ENCODE measurements at regions not wholly inside any gene's neighbourhood (a gene's known extent, or its start where the extent isn't known, plus 50 kb on each side); places are given as distances from the start of the nearest gene placed in this dataset.

DNA sequence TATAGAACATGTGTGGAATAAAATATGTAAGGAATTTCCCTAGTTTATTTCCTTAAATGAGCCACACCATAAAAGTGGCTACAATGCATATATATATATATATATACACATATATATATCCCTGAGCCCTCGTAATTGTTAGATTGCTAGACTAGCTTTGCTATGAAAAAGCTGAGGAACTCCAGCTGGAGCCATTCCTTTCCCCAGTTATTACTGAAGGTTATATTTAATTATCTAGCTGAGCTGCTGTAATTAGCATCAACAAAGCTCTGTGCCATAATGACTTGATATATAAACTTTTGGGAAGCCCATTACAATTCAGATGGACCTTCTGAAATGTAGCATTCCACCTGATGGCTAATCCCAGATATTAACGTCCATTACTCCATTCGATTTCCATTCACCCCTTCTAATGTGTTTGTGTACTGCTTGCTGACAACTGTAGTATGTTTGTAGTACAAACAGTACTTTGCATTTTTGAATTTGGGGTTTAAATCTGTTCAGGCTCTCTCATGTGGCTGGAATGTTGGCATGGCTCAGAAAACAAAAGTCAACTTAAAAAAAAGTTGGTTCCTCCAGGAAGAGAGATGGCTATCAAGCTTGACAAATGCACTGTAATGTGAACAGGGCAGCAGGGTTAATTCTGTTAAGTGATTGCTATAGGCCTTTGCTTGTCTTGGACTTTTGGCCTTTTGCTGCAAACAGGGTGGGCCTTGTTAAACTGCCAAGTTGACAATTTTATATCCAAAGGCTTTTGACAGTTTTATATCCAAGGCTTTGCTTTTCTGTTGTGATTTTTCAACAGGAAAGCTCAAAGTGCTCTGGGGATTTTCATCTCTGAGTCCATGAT, 170.0 kb downstream of the LTN1 start:
- Histone ChIP-seq H3K4me3 (ENCODE audit: low read length in 2 of 2) (no peak overlapping the region), H3K27me3 (ENCODE audit: control insufficient read depth in 1 of 2, insufficient read depth in 2 of 2, low read length in 1 of 2) (no peaks in the 10 kb centered on the region), H3K36me3 (ENCODE audit: control insufficient read depth in 1 of 2, insufficient read depth in 2 of 2, low read length in 1 of 2) (no peaks in the 10 kb centered on the region), H3K9me3 (ENCODE audit: control insufficient read depth, low read length) (no peaks in the 10 kb centered on the region), H3K27ac (ENCODE audit: low read depth in 1 of 2, low read length in 2 of 2) (peak overlapping the region; percentile 79 to 94), H3K4me1 (ENCODE audit: control insufficient read depth in 1 of 2, insufficient read depth in 2 of 2, low read length in 2 of 2) (peaks cover 2 to 6% of the 10 kb centered on the region in 2 donors)
- WGBS, 2 donors, result 19 to 21% methylated on average over 3 of the region's 3 CpGs
- ATAC-seq (ENCODE audit: low FRiP score) (peak; percentile 77), DNase-seq (no peak)
- intact Hi-C loops (cut with DNase I), result loop anchor here in 1 of 2 donors (5.0 to 10.0 kb wide), 2 partner anchors 52 to 75 kb away; no protein-coding TSS in a partner anchor

DNA sequence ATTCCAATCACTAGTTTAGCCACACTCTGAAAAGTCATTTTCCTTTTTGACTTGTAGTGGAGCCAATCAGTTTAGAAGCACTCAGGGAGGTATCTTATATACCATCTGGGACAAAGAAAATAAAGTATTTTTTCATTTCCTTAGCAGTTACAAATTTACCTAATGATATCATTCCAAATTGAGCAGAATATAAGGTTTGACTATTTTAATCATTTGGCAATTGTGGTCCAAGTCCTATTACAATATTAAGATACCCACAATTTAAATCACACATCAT, 170.6 kb downstream of the LTN1 start:
- no peaks in the 10 kb centered on the region for H3K9me3 ChIP-seq (ENCODE audit: control insufficient read depth, low read length)
- DNase-seq, result no peak
- H3K4me3 ChIP-seq (ENCODE audit: low read length in 2 of 2), result no peak overlapping the region
- no peaks in the 10 kb centered on the region for H3K27me3 ChIP-seq (ENCODE audit: control insufficient read depth in 1 of 2, insufficient read depth in 2 of 2, low read length in 1 of 2)
- no peaks in the 10 kb centered on the region for H3K36me3 ChIP-seq (ENCODE audit: control insufficient read depth in 1 of 2, insufficient read depth in 2 of 2, low read length in 1 of 2)
- intact Hi-C loops (cut with DNase I), result loop anchor here in 1 of 2 donors (5.0 to 10.0 kb wide), 2 partner anchors 53 to 75 kb away; no protein-coding TSS in a partner anchor
- no peak overlapping the region for H3K27ac ChIP-seq (ENCODE audit: low read depth in 1 of 2, low read length in 2 of 2)
- peaks cover 2 to 6% of the 10 kb centered on the region in 2 donors for H3K4me1 ChIP-seq (ENCODE audit: control insufficient read depth in 1 of 2, insufficient read depth in 2 of 2, low read length in 2 of 2)
- ATAC-seq (ENCODE audit: low FRiP score), result no peak

DNA sequence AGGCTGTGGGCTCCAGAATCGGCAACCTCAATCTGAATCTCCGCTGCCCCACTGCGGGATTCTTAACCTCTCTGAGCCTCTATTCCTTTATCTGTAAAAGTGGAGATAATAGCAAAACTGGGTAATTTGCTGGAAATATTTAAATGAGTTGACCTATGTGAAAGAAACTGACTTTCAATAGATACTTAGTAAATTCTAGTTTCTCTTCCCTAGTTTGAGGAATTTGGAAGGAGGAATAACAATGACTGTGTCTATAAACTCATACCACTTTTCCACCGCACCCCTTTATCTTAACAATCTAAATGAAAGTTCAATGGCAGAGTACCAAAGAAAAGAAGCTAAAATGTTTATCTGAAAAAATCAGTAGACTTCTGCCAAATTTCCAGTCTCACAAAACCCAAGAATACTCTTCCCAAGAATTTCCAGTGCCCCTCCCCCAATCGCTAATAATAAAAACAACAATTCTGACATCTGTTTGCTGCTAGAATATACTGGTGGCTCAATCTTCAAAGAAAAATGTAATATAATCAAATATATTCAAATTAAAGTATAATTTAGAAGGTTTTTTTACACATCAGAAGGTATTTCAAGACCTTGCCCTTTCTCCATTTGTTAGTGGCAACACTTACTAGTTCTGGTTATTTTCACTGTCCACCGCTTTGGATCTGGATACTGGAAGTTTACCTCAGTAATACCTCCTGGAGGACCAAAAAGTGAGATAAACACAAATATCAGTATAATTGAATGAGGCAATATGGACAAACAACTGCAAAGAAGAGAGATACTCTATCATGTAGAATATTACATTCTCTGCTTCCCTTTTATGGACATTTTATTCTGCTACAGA, 171.2 kb downstream of the LTN1 start:
- ATAC-seq (ENCODE audit: low FRiP score), result no peak
- no peak for DNase-seq
- H3K36me3 ChIP-seq (ENCODE audit: control insufficient read depth in 1 of 2, insufficient read depth in 2 of 2, low read length in 1 of 2), result no peaks in the 10 kb centered on the region
- WGBS, 2 donors, result 26 to 32% methylated on average over 6 of the region's 6 CpGs
- peak overlapping the region; percentile 30 to 99 for H3K27ac ChIP-seq (ENCODE audit: low read depth in 1 of 2, low read length in 2 of 2)
- H3K4me3 ChIP-seq (ENCODE audit: low read length in 2 of 2), result no peak overlapping the region
- no peaks in the 10 kb centered on the region for H3K9me3 ChIP-seq (ENCODE audit: control insufficient read depth, low read length)
- H3K4me1 ChIP-seq (ENCODE audit: control insufficient read depth in 1 of 2, insufficient read depth in 2 of 2, low read length in 2 of 2), result peaks cover 2 to 6% of the 10 kb centered on the region in 2 donors
- no peaks in the 10 kb centered on the region for H3K27me3 ChIP-seq (ENCODE audit: control insufficient read depth in 1 of 2, insufficient read depth in 2 of 2, low read length in 1 of 2)
- intact Hi-C loops (cut with DNase I), result loop anchor here (1.0 to 10.0 kb wide), 3 partner anchors 15 to 76 kb away; no protein-coding TSS in a partner anchor

- H3K27ac ChIP-seq (ENCODE audit: low read depth in 1 of 2, low read length in 2 of 2), result peak overlapping the region in 1 of 2 donors; percentile 59
- WGBS, 2 donors, result 57 to 59% methylated on average over 4 of the region's 4 CpGs
These were observed 173.9 kb downstream of the LTN1 start for GRCh38 chr21:28818663-28819278.

DNA sequence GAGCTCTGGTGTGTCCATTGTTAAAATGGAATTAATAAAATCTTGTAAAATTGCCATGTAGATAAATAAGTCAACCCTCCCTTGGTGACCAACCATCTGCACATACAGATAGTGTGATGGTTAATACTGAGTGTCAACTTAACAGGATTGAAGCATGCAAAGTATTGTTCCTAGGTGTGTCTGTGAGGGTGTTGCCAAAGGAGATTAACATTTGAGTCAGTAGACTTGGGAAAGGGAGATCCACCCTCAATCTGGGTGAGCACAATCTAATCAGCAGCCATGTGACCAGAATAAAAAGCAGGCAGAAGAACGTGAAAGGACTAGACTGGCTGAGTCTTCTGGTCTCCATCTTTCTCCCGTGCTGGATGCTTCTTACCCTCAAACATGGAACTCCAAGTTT, 174.8 kb downstream of the LTN1 start:
- intact Hi-C loops (cut with DNase I), result no loop called here
- H3K9me3 ChIP-seq (ENCODE audit: control insufficient read depth, low read length), result no peaks in the 10 kb centered on the region
- no peak for DNase-seq
- H3K36me3 ChIP-seq (ENCODE audit: control insufficient read depth in 1 of 2, insufficient read depth in 2 of 2, low read length in 1 of 2), result no peaks in the 10 kb centered on the region
- no peak overlapping the region for H3K27ac ChIP-seq (ENCODE audit: low read depth in 1 of 2, low read length in 2 of 2)
- ATAC-seq (ENCODE audit: low FRiP score), result no peak
- peaks cover 0 to 2% of the 10 kb centered on the region in 2 donors for H3K4me1 ChIP-seq (ENCODE audit: control insufficient read depth in 1 of 2, insufficient read depth in 2 of 2, low read length in 2 of 2)
- WGBS, 2 donors, result 97 to 98% methylated on average over 2 of the region's 2 CpGs
- H3K27me3 ChIP-seq (ENCODE audit: control insufficient read depth in 1 of 2, insufficient read depth in 2 of 2, low read length in 1 of 2), result no peaks in the 10 kb centered on the region
- H3K4me3 ChIP-seq (ENCODE audit: low read length in 2 of 2), result no peak overlapping the region

More at GRCh38 chr21:28818663-28819278, 173.9 kb downstream of the LTN1 start:
- Histone ChIP-seq H3K4me3 (ENCODE audit: low read length in 2 of 2) (no peak overlapping the region), H3K36me3 (ENCODE audit: control insufficient read depth in 1 of 2, insufficient read depth in 2 of 2, low read length in 1 of 2) (no peaks in the 10 kb centered on the region), H3K27me3 (ENCODE audit: control insufficient read depth in 1 of 2, insufficient read depth in 2 of 2, low read length in 1 of 2) (no peaks in the 10 kb centered on the region), H3K4me1 (ENCODE audit: control insufficient read depth in 1 of 2, insufficient read depth in 2 of 2, low read length in 2 of 2) (peaks cover 2 to 3% of the 10 kb centered on the region in 2 donors), H3K9me3 (ENCODE audit: control insufficient read depth, low read length) (no peaks in the 10 kb centered on the region)
- ATAC-seq (ENCODE audit: low FRiP score), result no peak
- intact Hi-C loops (cut with DNase I), result no loop called here
- no peak for DNase-seq

DNA sequence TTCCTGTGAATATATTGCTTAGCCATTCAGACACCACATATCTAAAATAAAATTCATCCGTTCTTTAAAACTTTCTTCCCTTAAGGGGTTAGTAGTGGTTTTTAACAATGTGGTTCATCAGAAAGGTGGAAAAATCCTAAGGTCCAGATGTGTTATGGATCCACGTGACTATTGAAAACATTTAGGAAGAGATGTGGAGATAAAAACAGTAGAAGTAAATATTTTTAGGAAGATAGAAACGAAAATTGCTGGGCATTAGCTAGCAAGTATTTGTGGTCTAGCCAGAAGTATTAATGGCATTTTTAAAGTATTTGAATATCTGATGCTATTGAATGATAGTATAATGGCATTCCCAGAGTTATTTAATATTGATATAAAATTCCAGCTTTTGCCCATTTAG, 180.8 kb downstream of the LTN1 start:
- H3K9me3 ChIP-seq (ENCODE audit: control insufficient read depth, low read length), result peaks cover 2% of the 10 kb centered on the region
- peaks cover 0 to 2% of the 10 kb centered on the region in 2 donors for H3K4me1 ChIP-seq (ENCODE audit: control insufficient read depth in 1 of 2, insufficient read depth in 2 of 2, low read length in 2 of 2)
- DNase-seq (no peak), ATAC-seq (ENCODE audit: low FRiP score) (no peak)
- H3K27me3 ChIP-seq (ENCODE audit: control insufficient read depth in 1 of 2, insufficient read depth in 2 of 2, low read length in 1 of 2), result no peaks in the 10 kb centered on the region
- H3K27ac ChIP-seq (ENCODE audit: low read depth in 1 of 2, low read length in 2 of 2), result no peak overlapping the region
- intact Hi-C loops (cut with DNase I), result no loop called here
- 67 to 71% methylated on average over 3 of the region's 3 CpGs for WGBS, 2 donors
- no peak overlapping the region for H3K4me3 ChIP-seq (ENCODE audit: low read length in 2 of 2)
- peaks cover 0 to 5% of the 10 kb centered on the region in 2 donors for H3K36me3 ChIP-seq (ENCODE audit: control insufficient read depth in 1 of 2, insufficient read depth in 2 of 2, low read length in 1 of 2)

- Histone ChIP-seq H3K27ac (ENCODE audit: low read depth in 1 of 2, low read length in 2 of 2) (no peak overlapping the region), H3K4me1 (ENCODE audit: control insufficient read depth in 1 of 2, insufficient read depth in 2 of 2, low read length in 2 of 2) (peaks cover 0 to 2% of the 10 kb centered on the region in 2 donors), H3K9me3 (ENCODE audit: control insufficient read depth, low read length) (peaks cover 2% of the 10 kb centered on the region), H3K27me3 (ENCODE audit: control insufficient read depth in 1 of 2, insufficient read depth in 2 of 2, low read length in 1 of 2) (no peaks in the 10 kb centered on the region), H3K4me3 (ENCODE audit: low read length in 2 of 2) (no peak overlapping the region), H3K36me3 (ENCODE audit: control insufficient read depth in 1 of 2, insufficient read depth in 2 of 2, low read length in 1 of 2) (peaks cover 0 to 5% of the 10 kb centered on the region in 2 donors)
- intact Hi-C loops (cut with DNase I), result no loop called here
- ATAC-seq (ENCODE audit: low FRiP score), result no peak
- 91% methylated on average over 3 of the region's 3 CpGs for WGBS, 2 donors
- no peak for DNase-seq
These were observed 181.7 kb downstream of the LTN1 start for GRCh38 chr21:28810826-28811524.

GRCh38 chr21:28805885-28806284, 186.8 kb downstream of the LTN1 start:
- intact Hi-C loops (cut with DNase I), result loop anchor here (1.0 to 5.0 kb wide), 4 partner anchors 15 to 54 kb away; no protein-coding TSS in a partner anchor
- no peak for DNase-seq
- Histone ChIP-seq H3K27ac (ENCODE audit: low read depth in 1 of 2, low read length in 2 of 2) (peak overlapping the region; percentile 71 to 94), H3K4me1 (ENCODE audit: control insufficient read depth in 1 of 2, insufficient read depth in 2 of 2, low read length in 2 of 2) (peaks cover 2 to 5% of the 10 kb centered on the region in 2 donors), H3K4me3 (ENCODE audit: low read length in 2 of 2) (peak overlapping the region in 1 of 2 donors; percentile 34), H3K27me3 (ENCODE audit: control insufficient read depth in 1 of 2, insufficient read depth in 2 of 2, low read length in 1 of 2) (no peaks in the 10 kb centered on the region), H3K9me3 (ENCODE audit: control insufficient read depth, low read length) (peaks cover 2% of the 10 kb centered on the region), H3K36me3 (ENCODE audit: control insufficient read depth in 1 of 2, insufficient read depth in 2 of 2, low read length in 1 of 2) (peaks cover 0 to 5% of the 10 kb centered on the region in 2 donors)
- WGBS, 2 donors, result 3 to 8% methylated on average over 4 of the region's 4 CpGs
- ATAC-seq (ENCODE audit: low FRiP score), result peak; percentile 80
